ENCODE measurements at regions not wholly inside any gene's neighbourhood (a gene's known extent, or its start where the extent isn't known, plus 50 kb on each side); places are given as distances from the start of the nearest gene placed in this dataset.

- no CpG with 5 or more reads among the region's 1 CpG for WGBS, 2 experiments (ENCODE audit: extremely low coverage in 2 of 2, insufficient read length in 1 of 2)
- no peak for DNase-seq
- no peak overlapping the region for H4K8ac ChIP-seq (ENCODE audit: low read depth in 2 of 2, low read length in 2 of 2)
- peaks cover 7% of the 10 kb centered on the region; the same call in 1 of the 2 replicates for H3K9me3 ChIP-seq (ENCODE audit: control insufficient read depth, insufficient read depth, low read length)
- H4K20me1 ChIP-seq (ENCODE audit: insufficient read depth, low read length) = no peaks in the 10 kb centered on the region
- ChIA-PET CTCF (no interaction called here), POLR2A (ENCODE audit: unreplicated experiment) (no interaction called here)
- no peak overlapping the region for H2BK120ac ChIP-seq (ENCODE audit: low read depth, low read length)
- H2AK9ac ChIP-seq (replicated peaks; ENCODE audit: low read depth, low read length, poor library complexity) = no peak overlapping the region
- no peak overlapping the region for H3K56ac ChIP-seq (ENCODE audit: extremely low read depth, insufficient read depth, low read length)
- no TSS peak for BruUV-seq (replicated peaks)
- no peaks in the 10 kb centered on the region for H3K9me1 ChIP-seq (ENCODE audit: insufficient read depth, low read length)
- H3K4me3 ChIP-seq (ENCODE audit: insufficient read depth, low read depth, low read length) = no peak overlapping the region
- H3K27me3 ChIP-seq (ENCODE audit: control insufficient read depth, insufficient read depth, low read length) = no peaks in the 10 kb centered on the region
- H3K27ac ChIP-seq (ENCODE audit: insufficient read depth, low read length) = no peak overlapping the region
- no peak overlapping the region for H3K4ac ChIP-seq (ENCODE audit: low read depth, low read length)
- no peaks in the 10 kb centered on the region for H3K36me3 ChIP-seq (ENCODE audit: control insufficient read depth, insufficient read depth, low read length)
- no peak overlapping the region for H3K23ac ChIP-seq (ENCODE audit: low read depth, low read length)
- in situ Hi-C loops (cut with MboI; ENCODE audit: low sequenced_read_pairs) = no loop called here
- no peak overlapping the region for H4K91ac ChIP-seq (ENCODE audit: insufficient read depth, low read depth, low read length)
- ATAC-seq (ENCODE audit: low read depth) = no peak
- TF ChIP-seq, protein P1, sequence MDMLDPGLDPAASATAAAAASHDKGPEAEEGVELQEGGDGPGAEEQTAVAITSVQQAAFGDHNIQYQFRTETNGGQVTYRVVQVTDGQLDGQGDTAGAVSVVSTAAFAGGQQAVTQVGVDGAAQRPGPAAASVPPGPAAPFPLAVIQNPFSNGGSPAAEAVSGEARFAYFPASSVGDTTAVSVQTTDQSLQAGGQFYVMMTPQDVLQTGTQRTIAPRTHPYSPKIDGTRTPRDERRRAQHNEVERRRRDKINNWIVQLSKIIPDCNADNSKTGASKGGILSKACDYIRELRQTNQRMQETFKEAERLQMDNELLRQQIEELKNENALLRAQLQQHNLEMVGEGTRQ (IDR thresholded peaks at IDR 0.05; ENCODE audit: low read depth, low read length) = no peak
- TF ChIP-seq MAZ (IDR thresholded peaks at IDR 0.05; ENCODE audit: borderline replicate concordance, low read depth, low read length) (no peak), SMC3 (IDR thresholded peaks at IDR 0.05; ENCODE audit: low read depth, low read length) (no peak), RFX5 (IDR thresholded peaks at IDR 0.05; ENCODE audit: low read depth, low read length) (no peak), RAD21 (IDR thresholded peaks at IDR 0.05; ENCODE audit: low read length) (no peak), CHD1 (IDR thresholded peaks at IDR 0.05; ENCODE audit: low read depth, low read length) (no peak), POLR2A (IDR thresholded peaks at IDR 0.05; ENCODE audit: low read depth, low read length) (no peak), MXI1 (IDR thresholded peaks at IDR 0.05; ENCODE audit: borderline replicate concordance, low read depth, low read length) (no peak), RCOR1 (IDR thresholded peaks at IDR 0.05; ENCODE audit: insufficient replicate concordance, low read length) (no peak), MAFK (IDR thresholded peaks at IDR 0.05; ENCODE audit: low read depth, low read length) (no peak), NFE2L2 (IDR thresholded peaks at IDR 0.05; ENCODE audit: low read depth, low read length) (no peak)
- TF ChIP-seq, protein P2, sequence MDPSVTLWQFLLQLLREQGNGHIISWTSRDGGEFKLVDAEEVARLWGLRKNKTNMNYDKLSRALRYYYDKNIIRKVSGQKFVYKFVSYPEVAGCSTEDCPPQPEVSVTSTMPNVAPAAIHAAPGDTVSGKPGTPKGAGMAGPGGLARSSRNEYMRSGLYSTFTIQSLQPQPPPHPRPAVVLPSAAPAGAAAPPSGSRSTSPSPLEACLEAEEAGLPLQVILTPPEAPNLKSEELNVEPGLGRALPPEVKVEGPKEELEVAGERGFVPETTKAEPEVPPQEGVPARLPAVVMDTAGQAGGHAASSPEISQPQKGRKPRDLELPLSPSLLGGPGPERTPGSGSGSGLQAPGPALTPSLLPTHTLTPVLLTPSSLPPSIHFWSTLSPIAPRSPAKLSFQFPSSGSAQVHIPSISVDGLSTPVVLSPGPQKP (IDR thresholded peaks at IDR 0.05; ENCODE audit: borderline replicate concordance, low read depth, low read length) = no peak
- intact Hi-C loops (cut with micrococcal nuclease) = no loop called here
- H2AK5ac ChIP-seq (ENCODE audit: low read depth, low read length) = no peak overlapping the region
- H2BK5ac ChIP-seq (ENCODE audit: low read depth, low read length, poor library complexity, severe bottlenecking) = no peak overlapping the region
- no peak overlapping the region for H3K4me2 ChIP-seq (ENCODE audit: low read depth, low read length)
- H3K4me1 ChIP-seq (ENCODE audit: control insufficient read depth, insufficient read depth, low read length) = no peaks in the 10 kb centered on the region
- H2AFZ ChIP-seq (replicated peaks; ENCODE audit: low read length, poor library complexity) = no peak overlapping the region
- H3K9ac ChIP-seq (ENCODE audit: low read depth, low read length) = no peak overlapping the region
- H3K18ac ChIP-seq (ENCODE audit: low read depth, low read length) = no peak overlapping the region
- H3K14ac ChIP-seq (replicated peaks; ENCODE audit: low read depth, low read length) = no peak overlapping the region
- H2BK15ac ChIP-seq (ENCODE audit: low read depth, low read length) = no peak overlapping the region
- dilution Hi-C loops (cut with HindIII; ENCODE audit: low sequenced_read_pairs, unreplicated experiment) = no loop called here
- no peak overlapping the region for H2BK20ac ChIP-seq (ENCODE audit: low read depth, low read length)
- H4K5ac ChIP-seq (ENCODE audit: low read depth, low read length) = no peak overlapping the region
- H3K79me1 ChIP-seq (ENCODE audit: low read depth in 1 of 2, low read length in 2 of 2) = no peaks in the 10 kb centered on the region
Observed at GRCh38 chr9:30524311-30524710, 1860.1 kb upstream of the ACO1 start.
